GM18517 (cell line): ENCODE measurements at regions not wholly inside any gene's neighbourhood (a gene's known extent, or its start where the extent isn't known, plus 50 kb on each side); places are given as distances from the start of the nearest gene placed in this dataset.
A peak's percentile ranks its signal among the peaks of the same experiment; 100 is the strongest.

Source experiments
- ATAC-seq: cut with Tn5 transposase; IDR thresholded peaks from one replicate; pipeline ENCODE4 v1.9.1; 2021; ENCODE audit warnings: mild to moderate bottlenecking, moderate library complexity; ENCODE audit not compliant: unreplicated experiment

- no peak for ATAC-seq
These were observed 317.3 kb upstream of the MGAT5 start for GRCh38 chr2:133936601-133937000.

- ATAC-seq = no peak
These were observed 316.2 kb upstream of the MGAT5 start for GRCh38 chr2:133937669-133938068.

- no peak for ATAC-seq
These were observed 313.7 kb upstream of the MGAT5 start for GRCh38 chr2:133940134-133940533.

- ATAC-seq = no peak
These were observed 312.2 kb upstream of the MGAT5 start for GRCh38 chr2:133941666-133942065.

GRCh38 chr2:133942398-133942797 is 311.5 kb upstream of the MGAT5 start:
- no peak for ATAC-seq

- no peak for ATAC-seq
These were observed 310.8 kb upstream of the MGAT5 start for GRCh38 chr2:133943108-133943507.

- ATAC-seq = no peak
These were observed 308.8 kb upstream of the MGAT5 start for GRCh38 chr2:133945089-133945488.

GRCh38 chr2:133947057-133947456 is 306.8 kb upstream of the MGAT5 start:
- no peak for ATAC-seq

GRCh38 chr2:133948610-133949290 is 305.1 kb upstream of the MGAT5 start:
- ATAC-seq = no peak

- ATAC-seq = no peak
These were observed 304.3 kb upstream of the MGAT5 start for GRCh38 chr2:133949595-133949994.

GRCh38 chr2:133951209-133951608 is 302.7 kb upstream of the MGAT5 start:
- no peak for ATAC-seq

GRCh38 chr2:133952420-133952819 is 301.5 kb upstream of the MGAT5 start:
- no peak for ATAC-seq

GRCh38 chr2:133952896-133953295 is 301.0 kb upstream of the MGAT5 start:
- ATAC-seq = no peak

- ATAC-seq = peak; percentile 65
These were observed 300.3 kb upstream of the MGAT5 start for GRCh38 chr2:133953524-133953923.

GRCh38 chr2:133954636-133955035 is 299.2 kb upstream of the MGAT5 start:
- no peak for ATAC-seq

- no peak for ATAC-seq
These were observed 298.7 kb upstream of the MGAT5 start for GRCh38 chr2:133955169-133955568.

GRCh38 chr2:133956434-133956935 is 297.4 kb upstream of the MGAT5 start:
- no peak for ATAC-seq

- ATAC-seq = no peak
These were observed 296.0 kb upstream of the MGAT5 start for GRCh38 chr2:133957724-133958480.

- no peak for ATAC-seq
These were observed 294.8 kb upstream of the MGAT5 start for GRCh38 chr2:133959066-133959465.

GRCh38 chr2:133966720-133967304 is 287.1 kb upstream of the MGAT5 start:
- no peak for ATAC-seq

- ATAC-seq = no peak
These were observed 286.5 kb upstream of the MGAT5 start for GRCh38 chr2:133967326-133967725.

- ATAC-seq = no peak
These were observed 285.4 kb upstream of the MGAT5 start for GRCh38 chr2:133968446-133968845.
